ENCODE measurements at regions not wholly inside any gene's neighbourhood (a gene's known extent, or its start where the extent isn't known, plus 50 kb on each side); places are given as distances from the start of the nearest gene placed in this dataset.

GRCh38 chr12:25780771-25781170 is 177.7 kb upstream of the RASSF8 start:
- H3K36me3 Mint-ChIP-seq (ENCODE audit: low read depth, unreplicated experiment), result no peaks in the 10 kb centered on the region
- Histone ChIP-seq H3K9me3 (ENCODE audit: insufficient read depth, low read depth, low read length) (no peaks in the 10 kb centered on the region), H3K27me3 (ENCODE audit: insufficient read depth, low read length) (no peaks in the 10 kb centered on the region), H3K4me2 (ENCODE audit: low read length) (no peak overlapping the region), H3K4me3 (ENCODE audit: insufficient read depth, low read depth, low read length) (no peak overlapping the region), H2AFZ (ENCODE audit: low read depth, low read length) (no peak overlapping the region), H3K79me2 (ENCODE audit: insufficient read depth, low read length) (no peaks in the 10 kb centered on the region), H3K9ac (ENCODE audit: low read length) (no peak overlapping the region), H3K27ac (ENCODE audit: low read depth, low read length) (no peak overlapping the region), H3K4me1 (ENCODE audit: insufficient read depth, low read length) (no peaks in the 10 kb centered on the region), H3K36me3 (ENCODE audit: insufficient read depth, low read length) (no peaks in the 10 kb centered on the region), H4K20me1 (ENCODE audit: insufficient read depth, low read length) (no peaks in the 10 kb centered on the region)
- DNase-seq (ENCODE audit: low read depth) (no peak), FAIRE-seq (no peak)
- H3K27me3 Mint-ChIP-seq (ENCODE audit: low read depth, unreplicated experiment), result no peaks in the 10 kb centered on the region
- H3K4me3 Mint-ChIP-seq (ENCODE audit: unreplicated experiment), result no peak overlapping the region
- no peak overlapping the region for H3K27ac Mint-ChIP-seq (ENCODE audit: unreplicated experiment)
- no peaks in the 10 kb centered on the region for H3K4me1 Mint-ChIP-seq (ENCODE audit: low read depth, unreplicated experiment)
- TF ChIP-seq CTCF (IDR thresholded peaks at IDR 0.05; ENCODE audit: insufficient read depth, low read depth, low read length) (no peak), EZH2 (IDR thresholded peaks at IDR 0.05; ENCODE audit: insufficient read depth, low read length) (no peak)
- peaks cover 2% of the 10 kb centered on the region for H3K9me3 Mint-ChIP-seq (ENCODE audit: unreplicated experiment)

DNA sequence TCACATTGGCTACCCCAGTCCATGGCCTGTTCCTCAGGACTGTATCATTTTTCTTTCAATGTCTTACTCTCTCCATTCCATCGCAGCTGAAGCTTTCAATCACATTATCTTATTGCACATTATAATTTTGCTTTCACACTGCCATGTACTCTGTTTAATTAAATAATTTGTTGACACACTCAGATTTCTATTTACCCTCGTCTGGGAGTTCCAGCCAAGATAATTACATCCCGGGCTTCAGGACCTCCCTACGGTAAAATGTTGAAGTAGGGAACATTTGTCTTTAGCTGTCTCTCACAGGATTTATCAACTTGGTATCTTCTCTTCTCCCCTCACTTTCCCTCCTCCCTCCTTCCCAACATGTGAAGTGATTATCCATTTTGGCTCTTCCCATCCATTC is 177.2 kb upstream of the RASSF8 start:
- no peak overlapping the region for H3K9ac ChIP-seq (ENCODE audit: low read length)
- H3K27ac Mint-ChIP-seq (ENCODE audit: unreplicated experiment), result no peak overlapping the region

More for the DNA sequence above, 177.2 kb upstream of the RASSF8 start:
- H3K36me3 ChIP-seq (ENCODE audit: insufficient read depth, low read length), result no peaks in the 10 kb centered on the region
- no peaks in the 10 kb centered on the region for H3K27me3 Mint-ChIP-seq (ENCODE audit: low read depth, unreplicated experiment)
- H3K4me1 Mint-ChIP-seq (ENCODE audit: low read depth, unreplicated experiment), result no peaks in the 10 kb centered on the region
- no peaks in the 10 kb centered on the region for H3K9me3 ChIP-seq (ENCODE audit: insufficient read depth, low read depth, low read length)
- H3K9me3 Mint-ChIP-seq (ENCODE audit: unreplicated experiment), result peaks cover 2% of the 10 kb centered on the region
- DNase-seq (ENCODE audit: low read depth), result no peak
- no peaks in the 10 kb centered on the region for H4K20me1 ChIP-seq (ENCODE audit: insufficient read depth, low read length)
- H2AFZ ChIP-seq (ENCODE audit: low read depth, low read length), result no peak overlapping the region
- TF ChIP-seq EZH2 (IDR thresholded peaks at IDR 0.05; ENCODE audit: insufficient read depth, low read length) (no peak), CTCF (IDR thresholded peaks at IDR 0.05; ENCODE audit: insufficient read depth, low read depth, low read length) (no peak)
- no peaks in the 10 kb centered on the region for H3K79me2 ChIP-seq (ENCODE audit: insufficient read depth, low read length)
- H3K4me1 ChIP-seq (ENCODE audit: insufficient read depth, low read length), result no peaks in the 10 kb centered on the region
- no peak overlapping the region for H3K27ac ChIP-seq (ENCODE audit: low read depth, low read length)
- no peak overlapping the region for H3K4me3 Mint-ChIP-seq (ENCODE audit: unreplicated experiment)
- H3K4me2 ChIP-seq (ENCODE audit: low read length), result no peak overlapping the region
- no peak overlapping the region for H3K4me3 ChIP-seq (ENCODE audit: insufficient read depth, low read depth, low read length)
- no peaks in the 10 kb centered on the region for H3K36me3 Mint-ChIP-seq (ENCODE audit: low read depth, unreplicated experiment)
- H3K27me3 ChIP-seq (ENCODE audit: insufficient read depth, low read length), result no peaks in the 10 kb centered on the region
- no peak for FAIRE-seq
